Tibial nerve (tissue), 4 donors: ENCODE measurements at regions not wholly inside any gene's neighbourhood (a gene's known extent, or its start where the extent isn't known, plus 50 kb on each side); places are given as distances from the start of the nearest gene placed in this dataset.

Source experiments
- DNase-seq, 2 donors: peaks; one replicate each; pipeline ENCODE4 v3.0.0-alpha.2; 2019; ENCODE audit warnings: low spot score in 2 of 2
- H3K27ac ChIP-seq, 4 donors: fragments of 200-600 bp; sonication (generic) in 3 of 4; one replicate each; pipeline ENCODE4 v1.5.1; 2017 to 2019; ENCODE audit warnings: mild to moderate bottlenecking in 1 of 4
- H3K27me3 ChIP-seq, 2 donors: fragments of 200-600 bp; sonication (generic) in 1 of 2; one replicate each; pipeline versions ENCODE4 v1.5.1 to v1.6.0; 2017 to 2019
- H3K36me3 ChIP-seq, 3 donors: fragments of 200-600 bp; sonication (generic); one replicate each; pipeline ENCODE4 v1.5.1; 2018 to 2019
- H3K4me1 ChIP-seq, 4 donors: fragments of 200-600 bp; sonication (generic) in 3 of 4; one replicate each; pipeline ENCODE4 v1.5.1; 2017 to 2019
- H3K4me3 ChIP-seq, 4 donors: fragments of 200-600 bp; sonication (generic) in 3 of 4; one replicate each; pipeline ENCODE4 v1.5.1; 2017 to 2019; ENCODE audit warnings: mild to moderate bottlenecking in 1 of 4, moderate library complexity in 1 of 4
- H3K9me3 ChIP-seq, 4 donors: fragments of 200-600 bp; sonication (generic) in 3 of 4; one replicate each; pipeline ENCODE4 v1.5.1; 2017 to 2019
- EP300 ChIP-seq, 2 donors: sonication (generic); formaldehyde crosslinking; IDR thresholded peaks; one replicate each; pipeline ENCODE4 v1.6.1; 2017; ENCODE audit warnings: antibody characterized with exemption in 2 of 2, mild to moderate bottlenecking in 1 of 2
- POLR2A ChIP-seq, 2 donors: fragments of 450-650 bp; IDR thresholded peaks; one replicate each; pipeline ENCODE4 v1.6.1; 2017; ENCODE audit warnings: antibody characterized with exemption in 2 of 2, mild to moderate bottlenecking in 2 of 2, moderate library complexity in 2 of 2
- WGBS, 2 donors: methylation state at CpG; one replicate each; pipeline ENCODE4 v1.1.5; 2018; 5-methylcytosine and 5-hydroxymethylcytosine counted together
- TF ChIP-seq, protein P1 (sequence below), 5 experiments: fragments of 200-600 bp in 3 of 5; fragments of 450-650 bp in 2 of 5; sonication (generic) in 3 of 5; IDR thresholded peaks; one replicate each; pipeline ENCODE4 v1.5.1; 2016 to 2019; ENCODE audit warnings: antibody characterized with exemption in 5 of 5, mild to moderate bottlenecking in 3 of 5, moderate library complexity in 2 of 5

DNA sequence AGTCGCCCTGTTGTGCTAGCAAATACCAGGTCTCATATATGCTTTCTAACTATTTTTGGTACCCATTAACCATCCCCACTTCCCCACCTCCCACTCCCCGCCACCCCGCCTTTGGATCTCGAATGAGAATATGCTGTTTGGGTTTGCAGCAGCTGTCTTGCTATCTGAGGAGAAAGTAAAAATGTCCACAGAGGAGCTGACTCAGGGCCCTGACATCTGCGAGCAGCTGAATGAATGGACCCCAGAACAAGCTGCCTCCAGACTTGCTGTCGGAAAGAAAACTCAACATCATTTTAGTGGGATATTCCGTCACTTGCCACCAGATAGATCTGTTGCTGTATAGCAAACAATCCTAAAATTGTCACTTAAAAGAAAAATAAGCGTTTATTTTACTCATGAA is 103.7 kb downstream of the LINC00237 start:
- WGBS, 2 donors, result 81 to 85% methylated on average over 8 of the region's 8 CpGs
- TF ChIP-seq POLR2A (IDR thresholded peaks at IDR 0.05) (no peak), EP300 (IDR thresholded peaks at IDR 0.05) (no peak)
- TF ChIP-seq, protein P1, sequence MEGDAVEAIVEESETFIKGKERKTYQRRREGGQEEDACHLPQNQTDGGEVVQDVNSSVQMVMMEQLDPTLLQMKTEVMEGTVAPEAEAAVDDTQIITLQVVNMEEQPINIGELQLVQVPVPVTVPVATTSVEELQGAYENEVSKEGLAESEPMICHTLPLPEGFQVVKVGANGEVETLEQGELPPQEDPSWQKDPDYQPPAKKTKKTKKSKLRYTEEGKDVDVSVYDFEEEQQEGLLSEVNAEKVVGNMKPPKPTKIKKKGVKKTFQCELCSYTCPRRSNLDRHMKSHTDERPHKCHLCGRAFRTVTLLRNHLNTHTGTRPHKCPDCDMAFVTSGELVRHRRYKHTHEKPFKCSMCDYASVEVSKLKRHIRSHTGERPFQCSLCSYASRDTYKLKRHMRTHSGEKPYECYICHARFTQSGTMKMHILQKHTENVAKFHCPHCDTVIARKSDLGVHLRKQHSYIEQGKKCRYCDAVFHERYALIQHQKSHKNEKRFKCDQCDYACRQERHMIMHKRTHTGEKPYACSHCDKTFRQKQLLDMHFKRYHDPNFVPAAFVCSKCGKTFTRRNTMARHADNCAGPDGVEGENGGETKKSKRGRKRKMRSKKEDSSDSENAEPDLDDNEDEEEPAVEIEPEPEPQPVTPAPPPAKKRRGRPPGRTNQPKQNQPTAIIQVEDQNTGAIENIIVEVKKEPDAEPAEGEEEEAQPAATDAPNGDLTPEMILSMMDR (IDR thresholded peaks at IDR 0.05), result no peak
- no peak overlapping the region for H3K4me3 ChIP-seq
- no peaks in the 10 kb centered on the region for H3K4me1 ChIP-seq
- no peak for DNase-seq
- H3K9me3 ChIP-seq, result no peaks in the 10 kb centered on the region
- H3K36me3 ChIP-seq, result no peaks in the 10 kb centered on the region
- no peaks in the 10 kb centered on the region for H3K27me3 ChIP-seq
- no peak overlapping the region for H3K27ac ChIP-seq

- Histone ChIP-seq H3K36me3 (no peaks in the 10 kb centered on the region), H3K27ac (no peak overlapping the region), H3K9me3 (no peaks in the 10 kb centered on the region), H3K4me3 (no peak overlapping the region), H3K27me3 (no peaks in the 10 kb centered on the region), H3K4me1 (no peaks in the 10 kb centered on the region)
- TF ChIP-seq, protein P1 (IDR thresholded peaks at IDR 0.05), result no peak
- 73 to 79% methylated on average over 12 of the region's 12 CpGs for WGBS, 2 donors
- no peak for DNase-seq
These were observed 112.8 kb downstream of the LINC00237 start for GRCh38 chr20:20993372-20993771.

DNA sequence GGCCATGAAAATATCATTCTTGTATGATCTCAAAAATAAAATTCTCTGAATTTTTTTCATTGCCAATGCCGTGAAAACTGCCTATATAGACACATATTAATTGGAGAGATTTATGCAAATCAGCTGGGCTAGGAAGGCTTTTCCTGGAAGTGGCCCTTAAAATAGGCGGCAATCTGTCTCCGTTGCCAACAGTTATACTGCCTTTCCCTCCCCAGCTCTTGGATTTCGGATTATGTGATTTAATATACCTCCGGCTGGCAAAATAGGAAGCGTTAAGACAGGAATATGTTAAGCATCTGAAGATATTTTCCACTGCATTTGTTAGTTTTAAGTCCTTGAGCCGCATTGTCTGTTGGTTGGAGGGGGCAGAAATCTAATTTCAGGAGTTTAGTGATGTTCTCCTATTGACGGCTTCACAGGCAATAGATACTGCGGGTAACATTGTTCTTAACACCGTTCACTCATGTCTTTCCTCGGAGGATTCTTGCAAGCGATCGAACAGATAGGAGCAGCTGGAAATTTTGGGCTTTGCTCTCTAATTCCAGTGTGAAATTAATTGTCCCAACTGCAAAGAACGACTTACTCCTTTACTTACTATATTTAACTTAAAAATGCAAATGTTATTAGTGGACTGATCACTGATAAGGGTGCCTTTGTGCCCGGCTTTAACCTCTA is 113.3 kb downstream of the LINC00237 start:
- no peak overlapping the region for H3K4me3 ChIP-seq
- no peak overlapping the region for H3K27ac ChIP-seq
- no peaks in the 10 kb centered on the region for H3K36me3 ChIP-seq
- H3K4me1 ChIP-seq, result no peaks in the 10 kb centered on the region
- H3K9me3 ChIP-seq, result no peaks in the 10 kb centered on the region
- TF ChIP-seq EP300 (IDR thresholded peaks at IDR 0.05), result no peak
- TF ChIP-seq POLR2A (IDR thresholded peaks at IDR 0.05), result no peak
- TF ChIP-seq, protein P1 (IDR thresholded peaks at IDR 0.05), result no peak
- 77 to 83% methylated on average over 15 of the region's 15 CpGs for WGBS, 2 donors
- no peaks in the 10 kb centered on the region for H3K27me3 ChIP-seq
- no peak for DNase-seq

DNA sequence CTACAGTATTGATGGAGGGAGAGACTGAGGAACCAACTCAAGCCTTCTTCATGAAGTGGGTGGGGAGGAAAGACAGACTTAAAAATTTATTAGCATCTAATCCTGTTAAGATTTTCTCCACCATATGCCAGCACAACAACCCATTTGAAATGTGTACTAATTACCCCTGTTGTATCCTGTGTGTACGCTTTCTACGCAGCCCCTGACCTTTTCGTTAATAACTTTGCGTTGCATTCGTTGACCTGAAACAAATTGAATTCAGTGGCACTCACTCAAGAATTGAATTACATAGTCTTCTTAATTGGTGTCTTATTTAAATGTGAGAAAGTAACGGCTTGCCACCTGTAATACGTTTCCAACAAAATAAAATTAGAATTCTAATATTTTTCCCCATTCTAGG is 113.9 kb downstream of the LINC00237 start:
- H3K9me3 ChIP-seq, result no peaks in the 10 kb centered on the region
- no peaks in the 10 kb centered on the region for H3K4me1 ChIP-seq
- DNase-seq, result no peak
- H3K27ac ChIP-seq, result no peak overlapping the region
- 78 to 90% methylated on average over 7 of the region's 7 CpGs for WGBS, 2 donors
- H3K27me3 ChIP-seq, result no peaks in the 10 kb centered on the region
- H3K36me3 ChIP-seq, result no peaks in the 10 kb centered on the region
- no peak overlapping the region for H3K4me3 ChIP-seq
- TF ChIP-seq, protein P1 (IDR thresholded peaks at IDR 0.05), result no peak
- no peak for TF ChIP-seq EP300 (IDR thresholded peaks at IDR 0.05)
- TF ChIP-seq POLR2A (IDR thresholded peaks at IDR 0.05), result no peak

DNA sequence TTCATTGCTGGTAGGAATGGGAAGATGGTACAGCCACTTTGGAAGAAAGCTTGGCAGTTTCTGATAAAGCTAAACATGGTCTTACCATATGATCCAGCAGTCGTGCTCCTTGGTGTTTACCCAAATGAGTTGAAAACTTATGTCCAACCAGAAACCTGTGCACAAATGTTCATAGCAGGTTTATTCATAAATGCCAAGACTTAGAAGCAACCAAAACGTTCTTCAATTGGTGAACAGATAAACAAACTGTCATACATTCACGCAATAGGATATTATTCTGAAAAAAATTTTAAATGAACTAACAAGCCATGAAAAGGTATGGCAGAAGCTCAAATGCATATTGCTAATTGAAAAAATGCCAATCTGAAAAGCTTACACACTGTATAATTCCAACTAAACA is 117.1 kb downstream of the LINC00237 start:
- Histone ChIP-seq H3K36me3 (no peaks in the 10 kb centered on the region), H3K4me3 (no peak overlapping the region), H3K27ac (no peak overlapping the region), H3K4me1 (no peaks in the 10 kb centered on the region), H3K9me3 (no peaks in the 10 kb centered on the region), H3K27me3 (no peaks in the 10 kb centered on the region)
- WGBS, 2 donors, result 69 to 75% methylated on average over 3 of the region's 3 CpGs
- no peak for DNase-seq
- TF ChIP-seq POLR2A (IDR thresholded peaks at IDR 0.05), result no peak
- TF ChIP-seq, protein P1 (IDR thresholded peaks at IDR 0.05), result no peak
- no peak for TF ChIP-seq EP300 (IDR thresholded peaks at IDR 0.05)
